ENCODE measurements at regions not wholly inside any gene's neighbourhood (a gene's known extent, or its start where the extent isn't known, plus 50 kb on each side); places are given as distances from the start of the nearest gene placed in this dataset.

DNA sequence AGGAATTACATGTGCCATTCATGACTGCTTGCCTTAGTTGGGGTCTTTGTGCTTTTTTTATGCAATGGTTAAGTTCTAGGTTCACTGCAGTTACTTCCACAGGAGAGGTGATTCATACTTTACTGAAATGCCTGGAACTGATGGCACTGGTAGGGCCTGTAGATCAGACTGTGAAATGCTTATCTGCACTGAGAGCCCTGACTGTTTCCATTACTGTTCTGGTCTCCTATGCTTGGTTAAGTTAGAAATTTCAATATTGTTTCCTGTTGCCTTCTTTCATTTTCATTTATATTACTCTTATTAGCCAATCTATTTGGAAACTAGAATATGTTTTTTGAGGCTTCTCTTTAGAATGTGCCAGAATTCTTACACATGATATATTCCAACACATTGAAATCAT is 484.1 kb upstream of the SEMA6A start:
- Histone ChIP-seq H3K9ac (ENCODE audit: extremely low read depth, insufficient read length, low read length) (no peak overlapping the region), H2BK120ac (ENCODE audit: low read depth, low read length, poor library complexity, severe bottlenecking) (no peak overlapping the region), H2BK15ac (ENCODE audit: low read depth, low read length) (no peak overlapping the region), H4K20me1 (ENCODE audit: control insufficient read depth, insufficient read depth, insufficient read length) (no peaks in the 10 kb centered on the region), H3K79me1 (ENCODE audit: insufficient read depth, low read depth, low read length, poor library complexity, severe bottlenecking) (no peaks in the 10 kb centered on the region), H3K14ac (ENCODE audit: insufficient read depth, low read length) (no peak overlapping the region), H3K23me2 (ENCODE audit: insufficient read length, low read depth, low read length, poor library complexity, severe bottlenecking) (no peaks in the 10 kb centered on the region), H3T11ph (ENCODE audit: low read length) (peak overlapping the region; percentile 26), H2AK5ac (ENCODE audit: insufficient read length, low read length) (no peak overlapping the region), H2BK20ac (ENCODE audit: low read depth, low read length, poor library complexity, severe bottlenecking) (no peak overlapping the region), H3K9me3 (ENCODE audit: control insufficient read depth, low read depth, low read length) (no peaks in the 10 kb centered on the region), H3K4ac (ENCODE audit: low read depth, low read length) (no peak overlapping the region), H4K8ac (replicated peaks; ENCODE audit: insufficient read length, low read depth, low read length) (no peak overlapping the region), H3K79me2 (ENCODE audit: insufficient read depth, low read length) (no peaks in the 10 kb centered on the region), H2AFZ (ENCODE audit: low read length) (no peak overlapping the region), H2BK12ac (ENCODE audit: insufficient read length, low read depth, low read length) (no peak overlapping the region), H3K23ac (ENCODE audit: insufficient read length, low read depth, low read length) (no peak overlapping the region), H4K91ac (ENCODE audit: insufficient read length, low read depth, low read length) (no peak overlapping the region), H4K5ac (ENCODE audit: insufficient read length, low read depth, low read length) (no peak overlapping the region), H3K56ac (ENCODE audit: insufficient read length, low read depth, low read length) (no peak overlapping the region), H3K18ac (ENCODE audit: insufficient read length, low read depth, low read length) (no peak overlapping the region), H3K4me2 (ENCODE audit: insufficient read depth, insufficient read length, low read length) (no peak overlapping the region), H2BK5ac (ENCODE audit: insufficient read length, low read length) (no peak overlapping the region), H3K27ac (ENCODE audit: insufficient read length, low read depth, low read length) (no peak overlapping the region), H3K27me3 (ENCODE audit: insufficient read depth, low read length) (no peaks in the 10 kb centered on the region), H3K4me1 (ENCODE audit: insufficient read depth, low read length) (peaks cover 10% of the 10 kb centered on the region; the same call in 1 of the 2 replicates)
- Mint-ChIP-seq H3K9me3 (no peaks in the 10 kb centered on the region), H3K4me3 (no peak overlapping the region), H3K27ac (no peak overlapping the region), H3K4me1 (peaks cover 28 to 32% of the 10 kb centered on the region in 2 experiments), H3K27me3 (ENCODE audit: low read depth) (no peaks in the 10 kb centered on the region), H3K36me3 (ENCODE audit: insufficient read depth in 1 of 3, low read depth in 3 of 3) (no peaks in the 10 kb centered on the region)
- TF ChIP-seq, protein P1, sequence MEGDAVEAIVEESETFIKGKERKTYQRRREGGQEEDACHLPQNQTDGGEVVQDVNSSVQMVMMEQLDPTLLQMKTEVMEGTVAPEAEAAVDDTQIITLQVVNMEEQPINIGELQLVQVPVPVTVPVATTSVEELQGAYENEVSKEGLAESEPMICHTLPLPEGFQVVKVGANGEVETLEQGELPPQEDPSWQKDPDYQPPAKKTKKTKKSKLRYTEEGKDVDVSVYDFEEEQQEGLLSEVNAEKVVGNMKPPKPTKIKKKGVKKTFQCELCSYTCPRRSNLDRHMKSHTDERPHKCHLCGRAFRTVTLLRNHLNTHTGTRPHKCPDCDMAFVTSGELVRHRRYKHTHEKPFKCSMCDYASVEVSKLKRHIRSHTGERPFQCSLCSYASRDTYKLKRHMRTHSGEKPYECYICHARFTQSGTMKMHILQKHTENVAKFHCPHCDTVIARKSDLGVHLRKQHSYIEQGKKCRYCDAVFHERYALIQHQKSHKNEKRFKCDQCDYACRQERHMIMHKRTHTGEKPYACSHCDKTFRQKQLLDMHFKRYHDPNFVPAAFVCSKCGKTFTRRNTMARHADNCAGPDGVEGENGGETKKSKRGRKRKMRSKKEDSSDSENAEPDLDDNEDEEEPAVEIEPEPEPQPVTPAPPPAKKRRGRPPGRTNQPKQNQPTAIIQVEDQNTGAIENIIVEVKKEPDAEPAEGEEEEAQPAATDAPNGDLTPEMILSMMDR (conservative IDR thresholded peaks at IDR 0.05), result no peak
- no peak for DNase-seq
